ENCODE measurements at regions not wholly inside any gene's neighbourhood (a gene's known extent, or its start where the extent isn't known, plus 50 kb on each side); places are given as distances from the start of the nearest gene placed in this dataset.

DNA sequence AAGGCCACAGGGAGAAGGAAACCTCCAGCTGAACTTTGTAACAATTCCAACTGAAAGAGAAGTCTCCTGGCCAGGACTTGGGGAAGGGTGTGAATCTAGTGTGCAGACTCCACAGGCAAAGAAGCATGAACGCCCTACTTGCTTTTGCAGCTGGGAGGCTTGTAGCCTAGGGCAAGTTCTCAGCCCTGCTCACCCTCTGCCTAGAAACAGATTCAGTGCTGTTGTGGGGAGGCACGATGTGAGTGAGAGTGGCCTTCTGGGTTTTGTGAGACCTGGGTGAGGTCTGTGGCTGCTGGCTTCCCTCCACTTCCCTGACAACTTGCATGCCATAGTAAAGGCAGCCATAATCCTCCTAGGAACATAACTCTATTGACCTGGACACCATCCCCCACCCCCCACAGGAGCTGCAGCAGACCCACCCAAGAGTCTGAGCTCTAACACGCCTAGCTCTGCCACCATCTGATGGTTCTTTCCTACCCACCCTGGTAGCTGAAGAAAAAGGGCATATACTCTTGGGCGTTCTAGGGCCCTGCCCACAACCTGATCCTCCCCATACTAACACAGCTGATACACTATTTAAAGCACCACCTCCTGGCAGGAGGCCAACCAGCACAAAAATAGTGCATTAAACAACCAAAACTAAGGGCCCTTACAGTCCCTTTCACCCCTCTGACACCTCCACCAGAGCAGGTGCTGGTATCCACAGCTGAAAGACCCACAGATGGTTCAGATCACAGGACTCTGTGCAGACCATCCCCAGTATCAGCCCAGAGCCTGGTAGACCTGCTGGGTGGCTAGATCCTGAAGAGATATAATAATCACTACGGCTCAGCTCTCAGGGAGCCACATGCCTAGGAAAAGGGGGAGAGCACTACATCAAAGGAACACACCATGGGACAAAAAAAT lies 426.5 kb downstream of the IGSF11 start:
- no peak for TF ChIP-seq POLR2AphosphoS5 (IDR thresholded peaks at IDR 0.05; ENCODE audit: low read depth, low read length)
- TF ChIP-seq FOXP2 (optimal IDR thresholded peaks at IDR 0.05; ENCODE audit: borderline replicate concordance, extremely low read depth, extremely low read length, insufficient read depth): no peak
- TF ChIP-seq, protein P1, sequence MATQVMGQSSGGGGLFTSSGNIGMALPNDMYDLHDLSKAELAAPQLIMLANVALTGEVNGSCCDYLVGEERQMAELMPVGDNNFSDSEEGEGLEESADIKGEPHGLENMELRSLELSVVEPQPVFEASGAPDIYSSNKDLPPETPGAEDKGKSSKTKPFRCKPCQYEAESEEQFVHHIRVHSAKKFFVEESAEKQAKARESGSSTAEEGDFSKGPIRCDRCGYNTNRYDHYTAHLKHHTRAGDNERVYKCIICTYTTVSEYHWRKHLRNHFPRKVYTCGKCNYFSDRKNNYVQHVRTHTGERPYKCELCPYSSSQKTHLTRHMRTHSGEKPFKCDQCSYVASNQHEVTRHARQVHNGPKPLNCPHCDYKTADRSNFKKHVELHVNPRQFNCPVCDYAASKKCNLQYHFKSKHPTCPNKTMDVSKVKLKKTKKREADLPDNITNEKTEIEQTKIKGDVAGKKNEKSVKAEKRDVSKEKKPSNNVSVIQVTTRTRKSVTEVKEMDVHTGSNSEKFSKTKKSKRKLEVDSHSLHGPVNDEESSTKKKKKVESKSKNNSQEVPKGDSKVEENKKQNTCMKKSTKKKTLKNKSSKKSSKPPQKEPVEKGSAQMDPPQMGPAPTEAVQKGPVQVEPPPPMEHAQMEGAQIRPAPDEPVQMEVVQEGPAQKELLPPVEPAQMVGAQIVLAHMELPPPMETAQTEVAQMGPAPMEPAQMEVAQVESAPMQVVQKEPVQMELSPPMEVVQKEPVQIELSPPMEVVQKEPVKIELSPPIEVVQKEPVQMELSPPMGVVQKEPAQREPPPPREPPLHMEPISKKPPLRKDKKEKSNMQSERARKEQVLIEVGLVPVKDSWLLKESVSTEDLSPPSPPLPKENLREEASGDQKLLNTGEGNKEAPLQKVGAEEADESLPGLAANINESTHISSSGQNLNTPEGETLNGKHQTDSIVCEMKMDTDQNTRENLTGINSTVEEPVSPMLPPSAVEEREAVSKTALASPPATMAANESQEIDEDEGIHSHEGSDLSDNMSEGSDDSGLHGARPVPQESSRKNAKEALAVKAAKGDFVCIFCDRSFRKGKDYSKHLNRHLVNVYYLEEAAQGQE (IDR thresholded peaks at IDR 0.05; ENCODE audit: insufficient read depth in 1 of 2, low read depth in 2 of 2, low read length in 2 of 2): no peak
- TF ChIP-seq TAF1 (IDR thresholded peaks at IDR 0.05; ENCODE audit: borderline replicate concordance, insufficient read depth, low read length): no peak
- no peak for TF ChIP-seq SIN3A (IDR thresholded peaks at IDR 0.05; ENCODE audit: borderline replicate concordance, insufficient read depth, low read length)

Data from PFSK-1 (cell line).